Sciatic nerve (tissue), 2 donors: ENCODE measurements at regions not wholly inside any gene's neighbourhood (a gene's known extent, or its start where the extent isn't known, plus 50 kb on each side); places are given as distances from the start of the nearest gene placed in this dataset.
A peak's percentile ranks its signal among the peaks of the same experiment; 100 is the strongest.

Experiments used
- ATAC-seq: fragments of 200-7000 bp; cut with Tn5 transposase; one replicate; pipeline ENCODE4 v1.9.1; 2020; ENCODE audit warnings: mild to moderate bottlenecking, moderate library complexity
- DNase-seq: peaks from one replicate; pipeline ENCODE4 v3.0.0-alpha.2; 2020; ENCODE audit warnings: low spot score
- intact Hi-C: fragments of 100-400 bp; cut with DNase I; formaldehyde crosslinking; loops from one replicate; pipeline ENCODE4 v1.14.2; 2022
- donor health status: DM: no; HTN: no; CAD: no.
- donor health status: DM: no; HTN: no; CAD: no.

GRCh38 chr6:138600726-138601125 lies 101.4 kb upstream of the NHSL1 start:
- ATAC-seq: no peak
- DNase-seq: no peak
- intact Hi-C loops: no loop called here

- DNase-seq (no peak), ATAC-seq (peak; percentile 96)
- intact Hi-C loops: no loop called here
Measured at GRCh38 chr6:138601128-138601527, 101.8 kb upstream of the NHSL1 start.

- ATAC-seq (no peak), DNase-seq (no peak)
- intact Hi-C loops: no loop called here
Measured at GRCh38 chr6:138605958-138606357, 106.7 kb upstream of the NHSL1 start.

- no peak for DNase-seq
- no peak for ATAC-seq
- intact Hi-C loops: no loop called here
Measured at GRCh38 chr6:138607478-138608433, 108.5 kb upstream of the NHSL1 start.

- DNase-seq (no peak), ATAC-seq (no peak)
- intact Hi-C loops: no loop called here
Measured at GRCh38 chr6:138608896-138609295, 109.6 kb upstream of the NHSL1 start.

GRCh38 chr6:138609801-138610430 lies 110.6 kb upstream of the NHSL1 start:
- intact Hi-C loops: no loop called here
- ATAC-seq (no peak), DNase-seq (no peak)

GRCh38 chr6:138610816-138611215 lies 111.5 kb upstream of the NHSL1 start:
- intact Hi-C loops: no loop called here
- ATAC-seq: no peak
- no peak for DNase-seq

GRCh38 chr6:138614151-138614550 lies 114.9 kb upstream of the NHSL1 start:
- intact Hi-C loops: no loop called here
- DNase-seq (no peak), ATAC-seq (no peak)

- ATAC-seq: no peak
- intact Hi-C loops: no loop called here
- no peak for DNase-seq
Measured at GRCh38 chr6:138618168-138618567, 118.9 kb upstream of the NHSL1 start.

- intact Hi-C loops: no loop called here
- ATAC-seq (no peak), DNase-seq (no peak)
Measured at GRCh38 chr6:138620630-138621029, 121.3 kb upstream of the NHSL1 start.

- ATAC-seq (no peak), DNase-seq (no peak)
- intact Hi-C loops: no loop called here
Measured at GRCh38 chr6:138622967-138623366, 123.7 kb upstream of the NHSL1 start.

GRCh38 chr6:138631566-138631965 lies 132.3 kb upstream of the NHSL1 start:
- no peak for DNase-seq
- intact Hi-C loops: no loop called here
- ATAC-seq: no peak

- DNase-seq (no peak), ATAC-seq (no peak)
- intact Hi-C loops: no loop called here
Measured at GRCh38 chr6:138637822-138638221, 135.7 kb upstream of the CCDC28A start.

- intact Hi-C loops: no loop called here
Measured at GRCh38 chr6:138638604-138639003, 135.0 kb upstream of the CCDC28A start.

GRCh38 chr6:138640028-138640427 lies 133.5 kb upstream of the CCDC28A start:
- no peak for ATAC-seq
- intact Hi-C loops: no loop called here

More at GRCh38 chr6:138638604-138639003, 135.0 kb upstream of the CCDC28A start:
- ATAC-seq: no peak
- no peak for DNase-seq

GRCh38 chr6:138643210-138643609 lies 130.4 kb upstream of the CCDC28A start:
- DNase-seq (no peak), ATAC-seq (no peak)
- intact Hi-C loops: no loop called here

More at GRCh38 chr6:138640028-138640427, 133.5 kb upstream of the CCDC28A start:
- DNase-seq: no peak

- intact Hi-C loops: no loop called here
- no peak for ATAC-seq
Measured at GRCh38 chr6:138645976-138646640, 127.5 kb upstream of the CCDC28A start.

GRCh38 chr6:138647006-138647405 lies 126.6 kb upstream of the CCDC28A start:
- ATAC-seq: no peak
- intact Hi-C loops: no loop called here
- DNase-seq: no peak

More at GRCh38 chr6:138645976-138646640, 127.5 kb upstream of the CCDC28A start:
- DNase-seq: no peak

GRCh38 chr6:138648127-138648526 lies 125.4 kb upstream of the CCDC28A start:
- ATAC-seq (no peak), DNase-seq (no peak)
- intact Hi-C loops: no loop called here

GRCh38 chr6:138651491-138651890 lies 122.1 kb upstream of the CCDC28A start:
- intact Hi-C loops: no loop called here
- no peak for ATAC-seq

More at GRCh38 chr6:138651491-138651890, 122.1 kb upstream of the CCDC28A start:
- DNase-seq: no peak
